ENCODE measurements at regions not wholly inside any gene's neighbourhood (a gene's known extent, or its start where the extent isn't known, plus 50 kb on each side); places are given as distances from the start of the nearest gene placed in this dataset.

GRCh38 chr11:71201936-71202597 is 50.3 kb downstream of the SHANK2 start:
- DNase-seq (ENCODE audit: low spot score) = no peak

- no peak for DNase-seq (ENCODE audit: low spot score)
Observed at GRCh38 chr11:71201231-71201630, 51.1 kb downstream of the SHANK2 start.

DNA sequence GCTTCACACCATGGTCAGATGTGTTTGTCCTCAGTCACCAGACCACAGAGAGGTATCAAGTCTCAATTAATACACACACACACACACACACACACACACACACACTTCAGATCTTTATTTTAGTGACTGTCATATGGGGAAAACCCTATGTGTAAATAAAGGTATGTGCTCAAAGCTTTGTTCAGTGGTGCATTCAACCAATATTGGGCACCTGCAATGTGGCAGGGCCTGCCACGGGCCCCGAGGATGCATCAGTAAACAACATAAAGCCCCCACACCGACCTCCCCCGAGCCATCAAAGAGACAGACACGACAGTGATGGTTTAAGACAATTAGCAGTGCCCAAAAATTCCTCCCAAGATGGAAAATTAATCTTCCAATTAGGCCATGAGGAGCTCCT is 51.6 kb downstream of the SHANK2 start:
- no peak for DNase-seq (ENCODE audit: low spot score)

DNA sequence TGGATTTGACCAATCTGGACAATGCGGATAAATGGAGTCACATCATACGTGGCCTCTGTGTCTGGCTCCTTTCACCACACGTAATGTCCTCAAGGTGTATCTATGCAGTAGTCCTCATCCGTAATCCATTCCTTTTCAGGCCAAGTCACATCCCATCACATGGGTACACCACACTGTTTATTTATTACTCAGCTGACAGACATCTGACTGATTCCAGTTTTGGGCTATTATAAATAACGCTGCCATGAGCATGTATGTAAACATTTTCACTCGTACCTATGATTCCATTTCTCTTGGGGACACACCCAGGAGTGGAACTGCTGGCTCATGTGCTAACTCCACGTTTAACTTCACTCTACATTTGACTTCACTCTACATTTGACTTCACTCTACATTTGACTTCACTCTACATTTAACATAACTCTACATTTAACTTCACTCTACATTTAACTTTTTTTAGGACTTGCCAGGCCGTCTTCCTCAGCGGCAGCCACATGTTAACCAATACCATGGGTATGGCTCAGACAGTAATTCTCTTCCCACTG is 52.1 kb downstream of the SHANK2 start:
- DNase-seq (ENCODE audit: low spot score) = no peak

- no peak for DNase-seq (ENCODE audit: low spot score)
Observed at GRCh38 chr11:71199226-71199820, 53.1 kb downstream of the SHANK2 start.

DNA sequence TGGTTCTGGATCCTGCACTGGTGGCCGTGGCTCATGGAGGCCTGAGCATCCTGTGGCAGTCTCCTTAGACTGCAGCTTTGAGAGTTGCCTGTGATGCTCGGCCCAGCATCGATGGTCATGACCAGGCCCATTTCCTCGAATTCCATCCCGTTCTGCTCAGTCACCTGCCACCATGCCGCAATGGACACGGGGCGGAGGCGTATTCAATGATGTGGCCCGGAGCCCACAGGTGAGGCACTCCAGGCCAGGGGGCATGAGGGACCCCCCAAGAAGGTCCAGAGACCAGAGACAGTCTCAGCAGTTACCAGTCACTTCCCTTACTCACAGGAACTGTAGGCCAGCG is 53.6 kb downstream of the SHANK2 start:
- no peak for DNase-seq (ENCODE audit: low spot score)

DNA sequence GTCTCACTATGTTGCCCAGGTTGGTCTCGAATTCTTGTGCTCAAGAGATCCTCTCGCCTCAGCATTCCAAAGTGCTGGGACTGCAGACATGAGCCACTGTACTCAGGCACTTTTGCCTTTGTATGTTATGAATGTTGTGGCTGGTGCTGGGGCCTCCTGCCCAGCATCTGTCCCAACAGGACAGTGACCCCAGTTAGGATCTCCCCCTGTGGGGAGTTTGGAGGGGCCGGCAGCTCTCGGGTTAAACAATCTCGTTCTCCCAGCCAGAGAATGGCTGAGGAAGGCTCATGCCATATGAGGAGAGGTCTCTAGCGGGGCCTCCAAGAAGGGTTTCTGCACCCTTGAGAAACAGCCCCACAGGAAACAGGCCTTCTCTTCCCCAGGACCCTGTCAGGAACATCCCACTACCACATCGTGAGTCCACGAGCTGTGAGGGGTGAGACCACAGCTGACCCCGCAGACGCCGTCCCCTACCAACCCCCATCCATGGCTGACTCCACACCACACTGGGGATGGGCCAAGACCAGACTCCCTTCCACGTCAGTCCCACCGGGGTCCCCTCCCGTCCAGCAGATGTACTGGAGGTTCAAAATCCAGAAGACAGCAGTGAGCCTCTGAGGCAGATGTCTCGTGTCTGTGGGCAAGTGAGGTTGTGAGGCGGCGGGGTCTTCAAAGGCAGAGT is 54.1 kb downstream of the SHANK2 start:
- DNase-seq (ENCODE audit: low spot score) = no peak

GRCh38 chr11:71197096-71197495 is 55.3 kb downstream of the SHANK2 start:
- no peak for DNase-seq (ENCODE audit: low spot score)

DNA sequence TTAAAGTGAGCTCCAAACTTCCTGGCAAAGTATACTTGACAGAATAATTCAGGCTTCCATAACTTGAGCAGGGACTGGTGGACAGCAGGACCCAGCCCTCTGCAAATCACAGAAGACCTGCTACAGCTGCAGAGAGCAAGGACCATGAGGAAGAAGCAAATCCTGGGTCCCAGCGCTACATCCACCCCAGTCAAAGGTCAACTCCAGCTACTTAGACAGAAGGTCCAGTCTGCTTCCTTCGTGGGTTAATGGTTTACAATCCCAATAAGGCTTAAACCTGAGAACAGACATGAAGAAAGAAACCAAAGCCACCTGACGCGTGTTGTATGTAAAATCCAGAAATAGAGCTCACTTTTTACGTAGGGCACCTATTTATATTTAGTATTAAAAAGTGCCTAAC is 57.7 kb downstream of the SHANK2 start:
- DNase-seq (ENCODE audit: low spot score) = no peak

DNA sequence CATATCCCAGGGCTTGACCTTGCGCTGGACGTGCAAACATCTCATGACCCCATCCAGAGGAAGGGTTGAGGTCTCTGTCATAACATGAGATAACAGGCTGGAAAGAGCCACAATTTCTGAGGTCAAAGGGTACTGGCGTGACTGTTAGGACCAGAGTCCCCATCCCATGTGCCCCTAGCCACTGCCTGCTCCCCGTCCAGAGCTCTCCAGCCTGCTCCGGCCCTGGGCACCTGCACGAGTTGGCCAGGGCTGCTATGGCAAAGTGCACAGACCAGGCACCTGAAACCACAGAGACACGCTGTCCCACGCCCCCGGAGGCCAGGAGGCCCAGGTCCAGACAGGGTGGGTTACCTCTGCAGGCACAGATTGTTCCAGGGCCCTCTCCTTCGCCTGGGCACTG is 58.9 kb downstream of the SHANK2 start:
- DNase-seq (ENCODE audit: low spot score) = no peak

- DNase-seq (ENCODE audit: low spot score) = no peak
Observed at GRCh38 chr11:71192629-71193028, 59.7 kb downstream of the SHANK2 start.

DNA sequence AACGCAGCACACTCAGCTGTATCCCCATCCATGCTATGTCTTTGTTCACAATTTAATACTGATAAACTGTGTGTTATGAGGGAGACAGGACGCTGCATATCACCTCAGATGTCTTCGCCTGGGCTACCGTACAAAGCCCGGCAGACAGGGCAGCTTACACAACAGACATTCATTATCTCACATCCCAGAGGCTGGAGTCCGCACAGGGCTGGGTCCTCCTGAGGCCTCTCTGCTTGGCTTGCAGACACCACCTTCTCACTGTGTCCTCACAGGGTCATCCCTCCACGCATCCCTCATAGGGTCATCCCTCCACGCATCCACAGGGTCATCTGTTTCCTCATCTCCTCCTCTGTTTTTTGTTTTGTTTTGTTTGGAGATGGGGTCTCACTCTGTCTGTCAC is 61.2 kb downstream of the SHANK2 start:
- no peak for DNase-seq (ENCODE audit: low spot score)

- DNase-seq (ENCODE audit: low spot score) = no peak
Observed at GRCh38 chr11:71190551-71190950, 61.8 kb downstream of the SHANK2 start.

DNA sequence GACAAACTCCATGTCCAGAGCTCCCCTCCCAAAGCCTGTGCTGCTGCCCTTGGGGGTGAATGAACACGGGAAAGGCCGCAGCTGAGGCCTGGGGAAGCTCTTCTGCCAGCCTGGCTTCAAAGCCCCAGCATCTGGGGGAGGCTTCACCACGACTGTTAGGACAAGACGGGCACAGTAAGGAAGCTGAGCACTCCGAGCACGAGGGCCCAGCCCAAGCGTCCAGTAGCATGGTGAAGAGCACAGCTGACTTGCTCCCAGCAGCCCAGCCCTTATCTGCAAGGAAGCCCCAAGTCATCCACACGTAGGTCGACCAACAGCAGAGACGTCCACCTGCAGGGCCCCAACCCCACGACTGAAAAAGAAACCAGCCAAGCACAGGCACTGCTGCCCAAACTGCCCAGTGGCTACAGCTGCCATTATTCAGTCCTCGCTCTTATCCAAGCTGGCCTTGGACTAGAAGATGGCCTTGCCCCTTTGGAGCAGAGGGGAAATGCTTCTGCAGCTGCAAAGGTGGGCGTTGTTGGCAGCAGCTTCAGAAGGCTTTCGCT is 62.5 kb downstream of the SHANK2 start:
- DNase-seq (ENCODE audit: low spot score) = no peak

GRCh38 chr11:71188886-71189767 is 63.2 kb downstream of the SHANK2 start:
- DNase-seq (ENCODE audit: low spot score) = no peak

DNA sequence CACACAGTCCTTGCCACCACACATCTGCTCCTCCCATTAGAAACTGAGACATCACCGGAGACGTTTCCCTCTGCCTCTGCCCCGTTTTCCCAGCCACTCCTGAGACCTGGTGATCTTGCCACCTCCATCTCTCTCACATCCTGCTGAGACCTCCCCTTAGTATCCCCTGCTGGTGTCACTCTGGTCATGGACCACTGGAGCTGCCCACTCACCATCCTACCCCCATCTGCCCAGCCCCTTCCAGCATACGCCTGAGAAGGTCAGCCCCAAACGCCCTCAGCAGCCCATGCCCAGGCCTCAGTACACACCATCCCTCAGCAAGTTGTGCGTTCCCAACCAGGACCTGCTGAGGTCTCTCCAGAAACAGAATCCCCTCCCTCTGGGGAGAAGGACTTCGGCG is 64.3 kb downstream of the SHANK2 start:
- no peak for DNase-seq (ENCODE audit: low spot score)

- no peak for DNase-seq (ENCODE audit: low spot score)
Observed at GRCh38 chr11:71186806-71187205, 65.6 kb downstream of the SHANK2 start.

GRCh38 chr11:71185411-71185810 is 67.0 kb downstream of the SHANK2 start:
- no peak for DNase-seq (ENCODE audit: low spot score)

GRCh38 chr11:71184421-71185210 is 67.8 kb downstream of the SHANK2 start:
- no peak for DNase-seq (ENCODE audit: low spot score)

DNA sequence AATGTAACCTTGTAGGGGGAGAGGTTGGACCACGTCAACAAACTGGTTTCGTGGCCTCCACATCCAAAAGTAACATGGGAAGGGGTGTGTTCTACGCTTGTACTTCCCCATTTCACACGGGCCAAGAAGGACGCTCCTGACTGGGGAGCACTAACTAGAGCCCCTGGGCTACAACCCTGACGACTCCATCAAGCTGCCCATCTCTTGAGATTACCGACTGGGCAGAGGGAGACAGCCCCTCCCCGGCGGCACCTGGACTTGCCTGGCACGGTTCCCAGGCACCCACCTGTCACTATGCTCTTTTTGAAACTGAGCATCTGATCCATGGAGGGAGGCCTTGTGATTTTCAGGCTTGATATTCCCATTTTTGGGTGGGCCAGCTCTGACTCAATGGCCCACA is 68.5 kb downstream of the SHANK2 start:
- DNase-seq (ENCODE audit: low spot score) = no peak
